HG02571 (cell line): ENCODE measurements at regions not wholly inside any gene's neighbourhood (a gene's known extent, or its start where the extent isn't known, plus 50 kb on each side); places are given as distances from the start of the nearest gene placed in this dataset.

ENCODE experiments used
- ATAC-seq: cut with Tn5 transposase; IDR thresholded peaks from one replicate; pipeline ENCODE4 v1.9.1; 2021; ENCODE audit warnings: mild to moderate bottlenecking, moderate library complexity; ENCODE audit not compliant: unreplicated experiment

DNA sequence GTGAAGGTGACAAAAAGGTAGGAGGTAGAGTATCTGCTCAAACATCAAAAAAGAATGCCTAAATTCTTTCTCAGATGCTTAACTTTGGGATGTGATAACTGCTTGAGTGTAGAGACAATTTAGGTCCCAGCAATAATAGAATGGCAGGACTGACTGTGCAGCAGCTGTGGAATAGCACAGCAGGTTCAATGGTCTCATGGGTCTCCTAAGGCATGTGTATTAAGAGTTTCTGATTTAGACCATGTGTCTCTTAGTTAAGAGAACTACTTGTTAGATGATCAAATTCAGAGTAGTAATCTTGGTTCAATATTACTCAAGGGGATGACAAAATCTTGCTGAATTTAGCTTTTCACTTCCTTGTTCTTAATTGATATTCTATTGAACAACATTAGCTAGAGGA, 72.0 kb downstream of the ALX1 start:
- ATAC-seq: no peak

DNA sequence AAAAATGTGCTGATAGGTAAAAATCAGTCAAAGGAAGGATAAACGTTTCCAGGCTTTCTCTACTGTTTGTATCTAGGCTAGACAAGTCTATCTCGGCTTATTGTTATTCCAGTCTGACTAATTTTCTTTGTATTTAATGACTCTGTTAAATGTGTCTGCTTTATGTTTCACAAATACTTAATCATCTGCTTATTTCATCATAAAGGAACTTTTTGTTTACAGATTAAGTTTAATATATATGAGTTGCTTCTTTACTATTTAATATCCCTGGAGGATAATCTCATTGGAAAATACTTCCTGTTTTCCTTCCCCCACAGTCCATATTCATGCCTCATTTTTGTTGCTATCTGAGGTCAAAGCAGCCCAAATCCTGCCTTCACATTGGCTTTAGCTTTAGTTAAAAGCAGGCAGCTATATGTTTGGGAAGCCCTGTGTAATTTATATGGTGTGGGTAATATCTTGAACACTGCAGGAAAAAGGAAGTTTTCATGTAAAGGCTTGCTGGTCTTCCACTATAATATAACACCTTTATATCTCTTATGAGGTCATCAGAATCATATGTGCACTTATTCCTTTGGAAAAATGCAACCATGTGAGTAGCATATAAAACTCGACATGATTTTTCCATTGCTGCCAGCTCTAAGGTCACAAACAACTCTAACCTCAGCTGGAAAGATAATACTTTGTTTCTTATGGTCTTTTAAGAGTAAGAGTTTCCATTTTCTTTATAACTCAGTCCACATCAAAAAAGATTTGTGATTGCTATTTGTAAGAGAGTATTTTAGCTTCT, 76.8 kb downstream of the ALX1 start:
- ATAC-seq: no peak

- no peak for ATAC-seq
Observed at GRCh38 chr12:85357609-85358008, 77.6 kb downstream of the ALX1 start.

DNA sequence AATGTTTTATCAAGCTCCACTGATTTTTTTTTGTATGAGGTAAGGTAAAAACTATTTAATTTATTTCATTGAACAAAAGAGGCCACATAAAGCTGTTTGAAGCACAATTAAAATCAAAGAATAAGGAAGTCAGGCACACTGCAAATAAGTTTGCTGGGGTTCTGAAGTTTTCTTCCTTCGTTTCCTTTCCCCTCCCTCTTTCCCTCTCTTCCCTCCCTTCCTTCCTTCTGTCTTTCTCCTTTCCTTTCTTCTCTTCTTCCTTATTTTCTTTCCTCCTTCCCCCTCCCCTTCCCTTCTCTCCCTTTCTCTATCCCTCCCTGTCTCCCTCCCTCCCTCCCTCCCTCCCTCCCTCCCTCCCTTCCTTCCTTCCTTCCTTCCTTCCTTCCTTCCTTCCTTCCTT, 78.7 kb downstream of the ALX1 start:
- no peak for ATAC-seq

- ATAC-seq: no peak
Observed at GRCh38 chr12:85363382-85364190, 83.6 kb downstream of the ALX1 start.

DNA sequence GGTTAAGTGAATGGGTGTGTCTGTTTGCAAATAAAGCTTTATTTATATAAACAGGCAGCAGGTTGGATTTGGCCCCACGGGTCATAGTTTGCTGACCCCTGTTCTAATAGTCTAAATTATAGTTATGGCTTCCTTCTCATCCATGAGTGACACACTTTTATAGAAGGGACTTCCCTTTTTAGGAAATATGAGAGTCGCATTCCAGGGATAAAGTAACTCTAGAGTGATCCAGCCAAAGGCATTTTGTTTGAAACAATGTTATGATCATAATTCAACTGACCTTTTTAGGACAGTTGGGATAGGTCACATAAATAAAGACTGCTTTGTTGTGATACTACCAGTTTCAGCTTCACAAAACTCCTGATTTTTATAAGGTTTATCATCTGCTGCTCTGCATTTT, 87.9 kb downstream of the ALX1 start:
- no peak for ATAC-seq

DNA sequence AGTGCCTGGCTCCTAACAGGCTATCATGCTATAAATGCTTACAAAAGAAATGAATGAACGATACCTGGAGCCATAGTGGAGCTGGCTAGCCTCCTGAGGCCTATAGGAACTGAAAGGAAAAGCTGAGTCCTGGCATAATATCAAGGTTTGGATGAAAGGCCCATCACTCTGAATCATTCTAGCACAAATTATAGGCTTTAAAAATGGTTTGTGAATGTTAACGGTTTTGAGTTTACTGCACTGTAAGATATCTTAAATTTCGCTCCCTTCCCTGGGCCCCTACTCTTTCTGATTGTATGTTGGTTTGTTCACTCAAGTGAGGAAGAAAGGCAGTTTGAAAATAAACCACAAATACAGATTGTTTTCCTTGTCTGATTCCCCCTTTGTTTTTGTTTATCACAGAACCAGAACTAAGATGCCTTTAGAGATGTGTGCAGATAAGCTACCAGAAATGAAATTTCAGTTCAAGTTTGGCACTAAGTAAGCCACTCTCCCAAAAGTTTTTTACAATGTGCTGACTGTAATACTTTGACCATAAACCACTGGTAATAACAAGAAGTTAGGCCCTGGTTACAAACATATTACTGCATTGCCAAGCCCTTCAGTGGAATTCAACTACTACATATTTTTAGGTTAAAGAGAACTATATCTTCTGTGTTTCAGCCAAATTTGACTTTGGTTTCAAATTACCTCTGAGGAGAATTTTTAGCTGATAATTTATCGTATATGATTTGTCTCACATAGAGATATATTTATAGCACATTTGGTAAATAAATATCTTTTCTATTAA, 89.5 kb downstream of the ALX1 start:
- no peak for ATAC-seq

GRCh38 chr12:85373045-85373444, 93.0 kb downstream of the ALX1 start:
- ATAC-seq: no peak

DNA sequence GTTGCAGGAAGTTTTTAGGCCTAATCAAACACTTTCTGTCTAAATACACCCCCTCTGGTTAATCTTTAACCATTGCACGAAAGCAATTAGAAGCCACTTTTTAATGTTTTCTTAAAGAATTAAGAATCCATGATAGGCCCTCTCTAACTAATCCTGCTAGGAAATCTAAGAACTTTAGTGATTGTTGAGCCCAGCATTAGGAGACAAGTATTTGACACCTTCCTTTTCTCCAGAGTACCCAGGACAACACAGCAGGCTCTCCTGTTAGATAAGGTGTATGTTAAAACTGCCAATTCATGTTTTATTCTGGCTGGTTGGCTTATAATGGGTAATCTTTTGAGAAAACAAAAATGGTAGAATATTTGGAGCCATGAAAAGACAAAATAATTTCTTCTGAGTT, 95.0 kb downstream of the ALX1 start:
- no peak for ATAC-seq

- no peak for ATAC-seq
Observed at GRCh38 chr12:85385406-85385805, 105.4 kb downstream of the ALX1 start.

DNA sequence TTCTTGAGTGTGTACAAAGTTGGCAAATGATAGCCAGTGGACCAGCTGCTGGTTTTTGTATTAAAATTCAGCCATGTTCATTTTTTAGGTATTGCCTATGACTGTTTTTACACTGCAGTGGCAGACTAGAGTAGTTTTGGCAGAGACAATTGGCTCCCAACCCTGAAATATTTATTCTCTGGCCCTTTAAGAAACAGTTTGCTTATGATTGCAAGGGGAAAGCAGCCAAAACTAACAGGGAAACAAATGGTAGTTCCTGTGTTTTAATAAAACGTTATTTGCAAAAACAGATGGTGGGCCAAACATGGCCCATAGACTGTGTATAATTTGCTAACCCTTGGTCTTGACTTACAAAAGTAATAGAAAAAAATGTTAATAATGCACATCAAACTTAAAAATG, 110.2 kb downstream of the ALX1 start:
- ATAC-seq: no peak

DNA sequence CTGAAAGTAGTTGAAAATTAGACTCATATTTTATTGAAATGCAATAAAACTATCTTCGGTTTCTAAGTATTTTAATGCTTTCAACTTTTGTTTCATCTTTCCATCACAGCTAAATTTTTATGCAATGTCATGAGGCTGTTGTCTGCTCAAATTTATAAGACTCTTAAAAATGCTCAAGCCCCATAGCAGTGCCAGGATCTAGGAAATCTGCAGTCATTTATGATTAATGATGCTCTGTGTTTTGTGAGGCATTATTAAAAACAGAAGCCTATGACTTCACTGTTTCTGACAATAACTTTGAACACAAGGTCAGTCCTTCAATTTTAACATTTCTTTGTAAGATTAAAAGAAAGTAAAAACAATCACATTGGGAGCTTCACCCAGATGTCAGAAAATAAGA, 112.5 kb downstream of the ALX1 start:
- no peak for ATAC-seq

GRCh38 chr12:85393606-85394005, 113.6 kb downstream of the ALX1 start:
- no peak for ATAC-seq

DNA sequence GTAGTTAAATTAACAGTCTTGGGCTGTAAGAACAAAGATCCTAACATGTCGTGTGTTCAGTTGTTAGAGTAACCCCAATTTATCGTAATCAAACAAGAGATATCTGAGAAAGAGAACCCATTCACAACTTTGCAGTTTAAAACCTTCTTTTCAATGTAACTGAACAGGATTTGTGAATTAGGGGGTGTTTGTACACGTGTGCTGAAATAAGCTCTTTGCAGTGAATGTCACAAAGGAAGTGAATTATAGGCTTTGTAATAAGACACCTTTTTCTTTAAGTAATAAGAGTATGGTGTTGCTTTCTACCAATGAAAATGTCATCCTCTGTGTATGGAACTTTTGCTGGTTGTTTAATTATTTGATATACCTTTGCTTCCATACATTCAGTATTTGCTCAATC, 114.0 kb downstream of the ALX1 start:
- ATAC-seq: no peak

DNA sequence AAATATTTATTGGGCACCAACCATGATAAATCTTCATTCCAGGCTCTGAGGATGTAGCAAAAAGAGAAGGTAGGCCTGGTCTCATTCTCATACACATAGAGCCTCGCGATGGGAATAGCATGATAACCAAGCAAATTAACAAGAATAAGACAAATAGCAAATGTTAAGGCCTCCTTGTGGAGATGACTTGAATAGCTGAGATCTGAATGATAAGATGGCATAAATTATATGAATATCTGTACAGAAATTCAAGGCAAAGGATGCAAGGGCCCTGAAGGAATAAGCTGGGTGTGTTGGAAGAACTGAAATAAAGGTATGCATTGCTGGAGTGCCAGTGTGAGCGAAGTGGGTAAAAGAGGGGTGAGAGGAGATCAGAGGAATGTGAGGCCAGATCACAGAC, 114.8 kb downstream of the ALX1 start:
- no peak for ATAC-seq

- ATAC-seq: no peak
Observed at GRCh38 chr12:85405262-85405661, 125.2 kb downstream of the ALX1 start.

- no peak for ATAC-seq
Observed at GRCh38 chr12:85405781-85406522, 125.9 kb downstream of the ALX1 start.

GRCh38 chr12:85413266-85413665, 133.2 kb downstream of the ALX1 start:
- ATAC-seq: no peak

- no peak for ATAC-seq
Observed at GRCh38 chr12:85422762-85423161, 142.7 kb downstream of the ALX1 start.

DNA sequence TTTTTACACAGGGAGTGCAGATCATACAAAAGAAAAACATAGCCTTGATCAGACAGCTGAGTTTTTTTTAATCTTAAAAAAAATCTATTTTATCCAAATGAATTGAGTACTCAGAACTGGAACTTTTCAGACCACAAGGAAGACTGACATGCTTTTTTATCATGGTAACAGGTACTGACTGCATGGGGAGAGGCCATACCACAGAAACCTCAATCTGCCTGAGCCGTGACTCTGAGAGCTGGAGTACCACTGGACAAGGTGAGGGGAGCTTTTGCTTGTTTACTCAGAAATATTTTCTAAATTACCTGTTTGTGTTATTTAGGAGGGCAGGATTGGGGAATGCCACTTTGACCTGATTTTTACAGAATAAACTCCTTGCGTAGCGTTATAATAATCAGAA, 143.9 kb downstream of the ALX1 start:
- ATAC-seq: no peak
